HG03469 (cell line): ENCODE measurements at regions not wholly inside any gene's neighbourhood (a gene's known extent, or its start where the extent isn't known, plus 50 kb on each side); places are given as distances from the start of the nearest gene placed in this dataset.

ENCODE experiments used
- ATAC-seq: cut with Tn5 transposase; IDR thresholded peaks from one replicate; pipeline ENCODE4 v1.9.1; 2021; ENCODE audit warnings: mild to moderate bottlenecking, moderate library complexity, moderate number of reproducible peaks; ENCODE audit not compliant: unreplicated experiment

GRCh38 chr5:123756318-123756665 lies 244.3 kb downstream of the CSNK1G3 start:
- no peak for ATAC-seq

GRCh38 chr5:123755653-123756317 lies 243.8 kb downstream of the CSNK1G3 start:
- no peak for ATAC-seq

- ATAC-seq = no peak
These were observed 242.9 kb downstream of the CSNK1G3 start for GRCh38 chr5:123754908-123755307.

- no peak for ATAC-seq
These were observed 242.2 kb downstream of the CSNK1G3 start for GRCh38 chr5:123753937-123754891.

- ATAC-seq = no peak
These were observed 241.4 kb downstream of the CSNK1G3 start for GRCh38 chr5:123753180-123753936.

- ATAC-seq = no peak
These were observed 240.7 kb downstream of the CSNK1G3 start for GRCh38 chr5:123752552-123753179.

- no peak for ATAC-seq
These were observed 239.7 kb downstream of the CSNK1G3 start for GRCh38 chr5:123751670-123752069.

- no peak for ATAC-seq
These were observed 236.3 kb downstream of the CSNK1G3 start for GRCh38 chr5:123748239-123748638.

GRCh38 chr5:123746683-123747360 lies 234.8 kb downstream of the CSNK1G3 start:
- ATAC-seq = no peak

- no peak for ATAC-seq
These were observed 232.1 kb downstream of the CSNK1G3 start for GRCh38 chr5:123743990-123744583.

- no peak for ATAC-seq
These were observed 223.4 kb downstream of the CSNK1G3 start for GRCh38 chr5:123735384-123735783.

- no peak for ATAC-seq
These were observed 220.3 kb downstream of the CSNK1G3 start for GRCh38 chr5:123732257-123732656.

- no peak for ATAC-seq
These were observed 210.5 kb downstream of the CSNK1G3 start for GRCh38 chr5:123722451-123722850.

- ATAC-seq = no peak
These were observed 209.8 kb downstream of the CSNK1G3 start for GRCh38 chr5:123721675-123722276.

- no peak for ATAC-seq
These were observed 209.0 kb downstream of the CSNK1G3 start for GRCh38 chr5:123720955-123721354.

GRCh38 chr5:123720339-123720738 lies 208.4 kb downstream of the CSNK1G3 start:
- no peak for ATAC-seq

GRCh38 chr5:123719004-123719403 lies 207.0 kb downstream of the CSNK1G3 start:
- no peak for ATAC-seq

- ATAC-seq = no peak
These were observed 206.3 kb downstream of the CSNK1G3 start for GRCh38 chr5:123718238-123718637.

GRCh38 chr5:123717139-123717538 lies 205.2 kb downstream of the CSNK1G3 start:
- no peak for ATAC-seq

- ATAC-seq = no peak
These were observed 198.1 kb downstream of the CSNK1G3 start for GRCh38 chr5:123710031-123710430.
